HL-60/S4 (cell line): ENCODE measurements at regions not wholly inside any gene's neighbourhood (a gene's known extent, or its start where the extent isn't known, plus 50 kb on each side); places are given as distances from the start of the nearest gene placed in this dataset.

ENCODE experiments used
- in situ Hi-C: fragments of 300-500 bp; cut with MboI; formaldehyde crosslinking; loops from 2 replicates; pipeline ENCODE4 v1.14.3; 2022; ENCODE audit warnings: low sequenced_read_pairs

DNA sequence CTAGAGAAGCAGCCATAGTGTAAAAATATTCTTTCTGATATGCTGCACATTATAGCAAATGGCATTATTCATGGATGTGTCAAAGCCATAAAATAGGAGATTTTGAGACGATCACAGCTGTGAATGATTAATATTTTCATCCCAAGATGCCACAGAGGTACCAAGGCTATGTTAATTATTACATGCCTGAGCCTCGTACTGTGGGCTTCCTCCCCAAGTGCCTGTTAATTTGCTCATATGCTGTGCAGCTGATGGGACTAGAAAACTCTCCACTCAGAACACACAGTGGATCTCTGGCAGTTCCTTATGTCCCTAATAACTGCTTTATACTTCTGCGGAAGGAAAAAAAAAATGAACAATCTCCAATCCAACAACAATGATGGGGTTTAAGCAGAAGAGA is 184.9 kb upstream of the TSHZ2 start:
- in situ Hi-C loops, result no loop called here

GRCh38 chr20:52785679-52786078 is 186.5 kb upstream of the TSHZ2 start:
- in situ Hi-C loops, result no loop called here

DNA sequence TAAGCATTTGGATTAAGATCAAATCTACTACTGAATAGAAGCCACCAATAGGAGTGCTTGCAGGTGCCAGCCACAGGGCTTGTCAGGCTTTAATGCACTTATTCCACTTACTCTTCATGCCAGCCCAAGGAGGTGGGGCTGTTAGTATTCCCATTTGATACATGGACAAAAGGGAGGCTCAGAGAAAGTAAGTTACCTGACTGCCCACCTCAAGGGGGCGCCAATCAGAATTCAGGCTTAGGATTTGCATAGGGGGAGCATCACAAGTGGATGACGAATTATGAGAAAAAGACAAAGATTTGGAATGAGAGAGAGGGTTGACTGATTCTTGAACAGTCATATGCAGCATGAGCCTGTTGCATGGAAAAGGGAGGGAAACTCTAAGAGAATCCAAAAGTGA is 188.4 kb upstream of the TSHZ2 start:
- in situ Hi-C loops, result no loop called here

- in situ Hi-C loops, result no loop called here
Observed at GRCh38 chr20:52780462-52780861, 191.7 kb upstream of the TSHZ2 start.

DNA sequence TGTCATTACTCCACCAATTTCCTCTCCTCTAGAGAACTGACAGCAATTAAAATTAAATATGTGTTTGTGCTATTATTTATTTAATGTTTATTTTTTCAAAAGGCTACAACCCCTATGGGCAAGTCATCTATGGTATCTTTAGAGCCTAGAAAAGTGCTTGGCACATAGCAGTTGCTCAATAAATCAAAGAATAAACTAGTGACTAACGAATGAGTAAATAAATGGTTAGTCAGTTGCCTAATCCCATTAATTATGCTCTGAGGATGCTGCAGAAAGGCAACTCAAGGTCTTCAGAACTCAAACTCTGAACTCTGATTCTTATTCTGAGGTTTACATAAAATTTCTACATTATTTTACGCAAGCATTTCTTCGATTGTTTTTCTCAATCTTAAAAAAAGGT is 193.0 kb upstream of the TSHZ2 start:
- in situ Hi-C loops, result no loop called here

DNA sequence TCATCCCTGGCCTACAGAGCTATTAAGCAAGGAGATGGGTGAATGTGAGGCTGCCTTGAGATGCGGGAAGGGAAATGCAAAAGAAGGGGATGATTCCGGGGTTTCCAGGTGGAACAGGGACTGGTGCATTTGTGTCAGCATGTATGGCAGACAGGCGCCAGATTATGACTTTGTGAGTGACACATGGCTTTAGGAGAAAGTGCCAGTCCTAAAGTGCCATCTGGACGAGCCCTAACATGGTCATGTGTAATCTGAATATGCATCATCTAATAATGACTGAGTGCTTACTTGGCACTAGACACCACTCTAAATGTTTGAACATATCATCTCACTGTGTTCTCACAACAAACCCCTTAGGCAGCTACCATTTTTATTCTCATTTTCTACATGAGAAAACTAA is 195.0 kb upstream of the TSHZ2 start:
- in situ Hi-C loops, result no loop called here

GRCh38 chr20:52775786-52776185 is 196.4 kb upstream of the TSHZ2 start:
- in situ Hi-C loops, result no loop called here

- in situ Hi-C loops, result no loop called here
Observed at GRCh38 chr20:52768694-52769093, 203.5 kb upstream of the TSHZ2 start.

- in situ Hi-C loops, result no loop called here
Observed at GRCh38 chr20:52766645-52767435, 205.3 kb upstream of the TSHZ2 start.

- in situ Hi-C loops, result no loop called here
Observed at GRCh38 chr20:52763321-52763853, 208.8 kb upstream of the TSHZ2 start.

GRCh38 chr20:52761867-52762266 is 210.3 kb upstream of the TSHZ2 start:
- in situ Hi-C loops, result no loop called here

GRCh38 chr20:52760791-52761190 is 211.4 kb upstream of the TSHZ2 start:
- in situ Hi-C loops, result no loop called here

GRCh38 chr20:52757411-52757810 is 214.7 kb upstream of the TSHZ2 start:
- in situ Hi-C loops, result no loop called here

DNA sequence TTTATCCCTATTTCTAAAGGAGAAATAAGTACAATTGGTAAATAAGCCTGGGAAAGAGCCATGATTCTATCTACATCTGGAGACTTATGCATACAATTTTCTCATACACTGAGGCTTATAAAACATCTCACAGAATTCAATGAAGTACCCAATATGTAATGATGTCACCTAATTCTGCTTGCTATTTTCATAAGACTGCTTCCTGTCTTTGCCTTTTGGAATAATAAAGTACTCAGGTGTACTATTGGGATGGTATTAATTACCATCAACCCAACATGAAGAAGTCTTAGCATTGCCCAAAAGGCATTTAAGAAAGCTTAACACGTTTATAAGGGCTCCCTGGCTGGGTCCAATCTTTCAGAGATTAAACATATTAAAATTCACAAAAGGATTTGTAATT is 216.4 kb upstream of the TSHZ2 start:
- in situ Hi-C loops, result no loop called here

- in situ Hi-C loops, result no loop called here
Observed at GRCh38 chr20:52754366-52754765, 217.8 kb upstream of the TSHZ2 start.

- in situ Hi-C loops, result no loop called here
Observed at GRCh38 chr20:52752023-52752422, 220.1 kb upstream of the TSHZ2 start.

DNA sequence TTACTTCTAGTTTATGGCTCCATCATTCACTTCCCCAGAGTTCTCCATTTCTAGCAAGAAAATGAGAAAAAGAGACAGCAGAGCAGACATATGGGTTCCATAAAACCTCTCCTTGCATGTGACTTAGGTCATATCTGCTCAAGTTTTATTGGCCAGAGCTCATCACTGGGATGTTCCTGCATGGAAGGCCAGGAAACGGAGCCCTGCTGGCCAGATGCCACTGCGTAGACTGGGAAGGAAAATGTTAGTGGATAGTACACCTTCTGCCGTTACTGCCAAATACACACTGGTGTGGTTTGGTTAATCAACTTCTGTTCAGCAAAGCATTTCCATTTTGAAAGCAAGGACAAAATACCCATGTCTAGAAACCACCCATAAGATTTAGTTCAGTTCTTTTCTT is 220.6 kb upstream of the TSHZ2 start:
- in situ Hi-C loops, result no loop called here

- in situ Hi-C loops, result no loop called here
Observed at GRCh38 chr20:52749938-52750337, 222.2 kb upstream of the TSHZ2 start.

- in situ Hi-C loops, result no loop called here
Observed at GRCh38 chr20:52748990-52749389, 223.2 kb upstream of the TSHZ2 start.

DNA sequence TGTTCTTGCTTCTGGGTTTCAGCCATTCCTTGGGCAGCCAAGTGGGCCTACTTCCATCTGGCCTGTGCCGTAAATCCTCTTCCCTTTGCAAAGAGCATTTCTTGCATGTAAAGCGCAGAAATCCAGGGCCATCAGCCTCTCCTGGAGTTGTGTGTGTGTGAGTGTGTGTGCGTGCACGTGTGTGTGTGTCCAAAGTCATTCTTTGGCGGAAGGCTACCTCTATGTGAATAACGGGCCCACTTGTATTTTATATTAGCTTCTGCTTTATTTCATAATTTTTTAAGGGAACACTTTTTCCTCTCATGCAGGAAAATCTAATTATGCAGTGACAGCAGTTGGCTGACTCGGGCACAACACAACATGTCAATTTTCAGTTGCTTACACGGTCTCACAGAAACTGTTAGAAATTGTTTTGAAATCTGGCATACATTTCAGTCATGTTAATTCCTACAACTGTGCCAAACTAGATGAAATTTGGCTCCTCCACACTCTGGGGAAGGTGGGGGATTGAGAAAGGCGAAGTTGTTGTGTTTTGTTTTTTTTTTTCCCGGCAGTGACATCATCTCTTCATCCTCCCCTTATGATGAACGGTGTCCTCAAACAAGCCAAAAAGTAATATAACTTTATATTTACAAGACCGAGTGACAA is 223.7 kb upstream of the TSHZ2 start:
- in situ Hi-C loops, result no loop called here

DNA sequence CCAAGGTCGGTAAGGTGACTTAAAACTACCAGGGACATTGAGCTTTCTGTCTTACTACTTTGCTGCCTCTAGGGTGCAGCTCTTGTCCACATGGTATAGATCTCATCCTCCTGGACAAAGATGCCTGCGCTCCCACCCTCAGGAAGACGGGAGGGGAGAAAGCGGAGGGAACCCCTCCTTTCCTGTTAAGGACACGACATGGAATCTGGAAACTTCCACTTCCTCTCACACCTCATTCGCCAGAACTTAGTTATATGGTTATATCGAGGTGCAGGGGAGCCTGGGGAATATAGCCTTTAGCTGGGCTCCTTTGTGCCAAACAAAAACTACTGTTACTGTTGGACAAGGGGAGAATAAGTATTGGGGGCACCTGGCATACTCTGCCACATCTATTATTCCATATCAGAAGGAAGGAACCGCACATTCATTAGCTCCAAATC is 224.3 kb upstream of the TSHZ2 start:
- in situ Hi-C loops, result no loop called here

DNA sequence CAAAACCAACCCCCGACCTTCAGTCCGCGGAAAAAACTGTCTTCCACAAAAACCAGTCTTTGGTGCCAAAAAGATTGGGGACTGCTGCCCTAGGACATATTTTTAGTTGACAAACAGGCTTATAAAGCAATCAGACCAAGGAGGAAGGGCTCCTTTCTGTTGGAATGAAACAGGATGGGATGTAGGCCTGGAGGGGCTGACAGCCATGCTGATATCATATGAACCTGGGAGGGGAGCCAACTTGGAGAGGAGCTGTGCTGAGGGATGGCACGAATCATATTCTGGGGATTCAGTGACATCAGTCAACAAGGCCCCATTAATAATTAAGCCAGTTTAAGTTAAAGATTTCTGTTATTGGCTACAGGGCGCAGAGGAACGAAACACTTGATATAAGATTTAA is 225.4 kb upstream of the TSHZ2 start:
- in situ Hi-C loops, result no loop called here
